Esophagus muscularis mucosa (tissue), 3 donors: ENCODE measurements at regions not wholly inside any gene's neighbourhood (a gene's known extent, or its start where the extent isn't known, plus 50 kb on each side); places are given as distances from the start of the nearest gene placed in this dataset.

Source experiments
- CTCF ChIP-seq, 3 experiments: fragments of 200-600 bp in 2 of 3; fragments of 450-650 bp in 1 of 3; sonication (generic) in 2 of 3; IDR thresholded peaks; one replicate each; pipeline ENCODE4 v1.5.1; 2017 to 2019; ENCODE audit warnings: antibody characterized with exemption in 3 of 3, mild to moderate bottlenecking in 2 of 3, moderate library complexity in 1 of 3
- EP300 ChIP-seq: sonication (generic); formaldehyde crosslinking; IDR thresholded peaks from one replicate; pipeline ENCODE4 v1.6.1; 2017; ENCODE audit warnings: antibody characterized with exemption

- TF ChIP-seq CTCF (IDR thresholded peaks at IDR 0.05) (no peak), EP300 (no peak)
These were observed 103.8 kb upstream of the PRICKLE2 start for GRCh38 chr3:64329037-64329436.
